Calu3 (cell line): ENCODE measurements at regions not wholly inside any gene's neighbourhood (a gene's known extent, or its start where the extent isn't known, plus 50 kb on each side); places are given as distances from the start of the nearest gene placed in this dataset.

Source experiments
- BruUV-seq: library from RNA; stranded (reverse); fragments of 400-500 nt; replicated peaks from 2 replicates; lab custom pipeline; 2021; lab: Mats Ljungman, UMichigan
- CTCF ChIA-PET: fragments of 300-600 bp; sonication (Branson Sonifier 250); formaldehyde crosslinking; loops from one replicate; lab custom pipeline; 2022; ENCODE audit warnings: antibody characterized with exemption; lab: Charles Lee
- DNase-seq: peaks from one replicate; pipeline ENCODE4 v3.0.0; 2022
- H3K27ac Mint-ChIP-seq: one replicate; pipeline ENCODE4 v1.8.0; 2022; ENCODE audit warnings: mixed read lengths; ENCODE audit not compliant: unreplicated experiment
- H3K27me3 Mint-ChIP-seq: one replicate; pipeline ENCODE4 v1.8.0; 2022; ENCODE audit warnings: mixed read lengths; ENCODE audit not compliant: unreplicated experiment
- H3K36me3 Mint-ChIP-seq: one replicate; pipeline ENCODE4 v1.8.0; 2022; ENCODE audit warnings: mild to moderate bottlenecking, moderate library complexity, mixed read lengths; ENCODE audit not compliant: insufficient read depth, unreplicated experiment
- H3K4me1 Mint-ChIP-seq: one replicate; pipeline ENCODE4 v1.8.0; 2022; ENCODE audit warnings: mild to moderate bottlenecking, low read depth, mixed read lengths; ENCODE audit not compliant: unreplicated experiment
- H3K4me3 Mint-ChIP-seq: one replicate; pipeline ENCODE4 v1.8.0; 2022; ENCODE audit warnings: mild to moderate bottlenecking, low read depth, moderate library complexity, mixed read lengths; ENCODE audit not compliant: unreplicated experiment
- H3K9me3 Mint-ChIP-seq: one replicate; pipeline ENCODE4 v1.8.0; 2022; ENCODE audit warnings: low read depth, mixed read lengths; ENCODE audit not compliant: unreplicated experiment
- CTCF ChIP-seq: fragments of 200-600 bp; IDR thresholded peaks from one replicate; pipeline ENCODE4 v1.8.0; 2022; ENCODE audit warnings: antibody characterized with exemption; ENCODE audit not compliant: unreplicated experiment
- intact Hi-C: fragments of 100-400 bp; cut with micrococcal nuclease; formaldehyde crosslinking; loops from one replicate; pipeline ENCODE4 v1.10.0; 2022; ENCODE audit not compliant: unreplicated experiment

GRCh38 chr10:28199941-28200340 lies 102.9 kb downstream of the MPP7 start:
- no peak for TF ChIP-seq CTCF
- intact Hi-C loops: no loop called here
- BruUV-seq: no TSS peak
- CTCF ChIA-PET: no interaction called here
- Mint-ChIP-seq H3K27ac (no peak overlapping the region), H3K4me3 (no peak overlapping the region), H3K4me1 (no peaks in the 10 kb centered on the region), H3K9me3 (no peaks in the 10 kb centered on the region), H3K36me3 (no peaks in the 10 kb centered on the region), H3K27me3 (no peaks in the 10 kb centered on the region)
- no peak for DNase-seq

GRCh38 chr10:28190196-28190595 lies 112.7 kb downstream of the MPP7 start:
- CTCF ChIA-PET: no interaction called here
- no peak for TF ChIP-seq CTCF
- Mint-ChIP-seq H3K27me3 (no peaks in the 10 kb centered on the region), H3K9me3 (no peaks in the 10 kb centered on the region), H3K4me1 (no peaks in the 10 kb centered on the region), H3K36me3 (no peaks in the 10 kb centered on the region), H3K27ac (no peak overlapping the region), H3K4me3 (no peak overlapping the region)
- no TSS peak for BruUV-seq
- no peak for DNase-seq
- intact Hi-C loops: no loop called here

GRCh38 chr10:28188526-28188925 lies 114.3 kb downstream of the MPP7 start:
- TF ChIP-seq CTCF: no peak
- Mint-ChIP-seq H3K36me3 (no peaks in the 10 kb centered on the region), H3K4me3 (no peak overlapping the region), H3K27ac (no peak overlapping the region), H3K4me1 (no peaks in the 10 kb centered on the region), H3K9me3 (no peaks in the 10 kb centered on the region), H3K27me3 (no peaks in the 10 kb centered on the region)
- no peak for DNase-seq
- CTCF ChIA-PET: no interaction called here
- intact Hi-C loops: no loop called here
- no TSS peak for BruUV-seq

- Mint-ChIP-seq H3K36me3 (no peaks in the 10 kb centered on the region), H3K27ac (no peak overlapping the region), H3K4me3 (no peak overlapping the region), H3K9me3 (no peaks in the 10 kb centered on the region), H3K4me1 (no peaks in the 10 kb centered on the region), H3K27me3 (no peaks in the 10 kb centered on the region)
- TF ChIP-seq CTCF: no peak
- CTCF ChIA-PET: no interaction called here
- no TSS peak for BruUV-seq
- intact Hi-C loops: no loop called here
- DNase-seq: no peak
Observed at GRCh38 chr10:28186887-28187578, 115.8 kb downstream of the MPP7 start.
